ENCODE measurements at regions not wholly inside any gene's neighbourhood (a gene's known extent, or its start where the extent isn't known, plus 50 kb on each side); places are given as distances from the start of the nearest gene placed in this dataset.

- no peak for DNase-seq (ENCODE audit: low read depth)
These were observed 103.9 kb upstream of the RET start for GRCh38 chr10:42972946-42973345.

- DNase-seq (ENCODE audit: low read depth) = no peak
These were observed 103.5 kb upstream of the RET start for GRCh38 chr10:42973411-42973810.

DNA sequence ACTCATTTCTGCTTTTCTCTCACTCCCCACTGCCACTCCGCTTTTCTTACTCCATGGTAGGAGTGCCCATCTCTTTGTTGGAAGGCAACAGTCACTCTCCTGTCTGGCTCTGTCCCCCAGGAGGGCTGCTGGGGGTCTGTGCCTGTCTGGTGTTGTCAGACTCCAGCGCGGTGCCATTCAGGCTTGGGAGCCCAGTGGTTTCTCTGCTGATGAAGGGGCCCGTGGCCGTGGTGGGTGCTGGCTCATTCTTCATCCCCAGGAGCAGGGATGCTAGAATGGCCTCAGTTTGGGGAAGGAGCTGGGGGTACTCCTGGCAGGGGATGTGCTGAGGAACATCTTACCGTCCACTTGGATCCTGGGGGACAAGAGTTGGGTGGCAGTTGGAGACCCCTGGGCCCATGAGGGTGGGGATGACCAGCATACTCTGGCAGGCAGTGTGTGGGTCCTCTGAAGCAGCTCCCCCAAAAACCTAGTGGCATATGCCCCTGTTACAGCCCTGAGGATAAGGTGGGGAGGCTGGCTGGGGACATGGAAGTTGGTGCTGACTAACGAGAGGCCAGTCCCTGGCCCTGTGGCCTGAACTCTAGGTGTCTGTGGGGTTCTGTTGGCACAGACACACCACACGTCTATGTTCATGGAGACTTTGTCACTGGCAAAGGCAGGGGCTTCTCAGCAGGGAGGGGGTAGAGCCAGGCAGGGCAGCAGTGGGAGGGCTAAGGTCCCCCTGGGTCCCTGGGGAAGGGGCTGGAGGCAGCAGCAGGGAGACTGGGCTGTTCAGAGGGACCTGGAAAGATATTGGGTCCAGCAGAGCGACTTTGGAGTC, 102.8 kb upstream of the RET start:
- DNase-seq (ENCODE audit: low read depth) = no peak

DNA sequence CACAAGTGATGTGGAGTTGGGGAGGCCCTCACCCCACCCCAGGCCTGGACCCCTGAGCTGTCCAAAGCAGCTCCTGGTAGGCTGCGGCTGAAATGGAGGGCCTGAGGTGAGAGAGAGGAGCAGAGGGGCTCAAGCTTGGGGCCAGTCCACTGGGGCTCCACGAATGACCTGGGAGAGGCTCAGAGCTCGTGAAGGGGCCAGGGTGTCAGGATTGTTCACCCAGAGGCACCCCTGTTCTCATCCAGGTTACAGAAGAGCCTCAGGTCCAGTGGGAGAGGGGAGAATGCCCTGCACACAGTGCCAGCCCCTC, 102.2 kb upstream of the RET start:
- DNase-seq (ENCODE audit: low read depth) = no peak

DNA sequence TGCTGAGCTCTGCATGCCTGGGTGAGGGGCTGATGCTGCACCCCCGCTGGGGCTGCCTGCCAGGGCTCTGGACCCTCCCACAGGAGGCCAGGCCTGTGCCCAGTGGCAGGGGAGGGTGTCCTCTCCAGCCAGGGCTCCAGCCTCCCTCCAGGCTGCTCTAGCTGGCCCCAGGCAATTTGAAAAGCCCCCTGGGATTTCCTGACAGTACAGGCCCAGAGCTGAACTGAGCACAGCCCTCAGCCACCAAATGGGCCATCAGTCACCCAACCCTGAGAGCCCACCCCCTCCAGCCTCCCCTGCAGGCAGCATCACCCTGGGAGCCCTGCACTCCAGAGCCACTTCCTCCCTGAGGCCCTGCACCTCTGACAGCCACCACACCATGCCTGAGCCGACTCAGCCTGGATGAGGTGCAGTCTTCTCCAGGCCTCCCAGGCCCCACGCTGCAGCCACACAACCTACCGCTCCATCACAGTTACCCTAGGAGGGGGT, 101.8 kb upstream of the RET start:
- no peak for DNase-seq (ENCODE audit: low read depth)

GRCh38 chr10:42975558-42976340, 101.1 kb upstream of the RET start:
- no peak for DNase-seq (ENCODE audit: low read depth)

DNA sequence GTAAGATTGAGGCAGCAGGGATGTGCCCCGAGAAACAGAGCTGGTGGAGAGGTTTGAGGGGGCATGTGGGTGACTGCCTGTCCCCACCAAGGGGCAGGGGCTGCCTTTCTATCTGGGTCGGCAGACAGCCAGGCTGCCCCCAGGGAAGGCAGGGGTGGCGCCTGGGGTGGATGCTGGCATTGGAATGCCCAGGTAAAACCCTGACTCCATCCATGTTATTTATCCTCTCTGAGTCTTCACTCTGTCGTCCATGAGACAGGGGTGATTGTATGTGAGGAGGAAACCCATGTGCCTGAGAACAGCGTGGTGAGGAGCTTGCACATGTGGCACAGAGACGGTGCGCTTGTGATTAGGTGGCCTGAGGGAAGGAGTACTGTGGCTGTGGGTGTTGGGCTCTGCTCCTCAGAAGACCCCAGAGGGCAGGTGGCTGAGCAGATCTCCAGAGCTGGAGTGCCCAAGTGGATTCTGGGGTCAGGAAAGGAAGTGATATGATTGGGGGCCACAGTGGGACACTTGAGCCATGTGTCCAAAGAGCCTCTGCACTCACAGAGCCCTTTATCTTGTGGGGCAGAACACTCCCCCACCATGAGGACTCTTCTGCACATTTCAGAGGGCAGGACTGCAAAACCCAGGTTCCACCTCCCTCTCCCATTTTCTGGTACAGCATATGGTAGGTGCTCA, 100.4 kb upstream of the RET start:
- no peak for DNase-seq (ENCODE audit: low read depth)

DNA sequence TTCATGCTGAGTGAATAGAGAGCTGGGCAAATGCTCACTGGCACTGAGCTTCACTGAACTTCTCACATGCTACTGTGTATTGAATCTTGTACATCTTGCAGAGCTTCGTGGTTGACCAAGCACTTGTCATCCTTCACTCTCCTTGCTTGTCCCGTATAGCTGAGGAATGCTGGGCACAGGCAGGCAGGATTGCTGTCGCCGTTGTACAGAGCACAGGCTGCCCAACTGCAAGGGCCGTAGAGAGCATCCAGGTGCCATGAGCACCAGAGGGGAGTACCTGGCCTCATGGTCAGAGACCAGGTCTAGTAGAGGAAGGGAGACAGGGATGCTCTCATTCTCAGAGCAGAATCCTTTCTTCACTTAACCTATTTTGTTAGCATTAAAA, 99.8 kb upstream of the RET start:
- DNase-seq (ENCODE audit: low read depth) = no peak

GRCh38 chr10:42979181-42979580, 97.7 kb upstream of the RET start:
- DNase-seq (ENCODE audit: low read depth) = no peak

DNA sequence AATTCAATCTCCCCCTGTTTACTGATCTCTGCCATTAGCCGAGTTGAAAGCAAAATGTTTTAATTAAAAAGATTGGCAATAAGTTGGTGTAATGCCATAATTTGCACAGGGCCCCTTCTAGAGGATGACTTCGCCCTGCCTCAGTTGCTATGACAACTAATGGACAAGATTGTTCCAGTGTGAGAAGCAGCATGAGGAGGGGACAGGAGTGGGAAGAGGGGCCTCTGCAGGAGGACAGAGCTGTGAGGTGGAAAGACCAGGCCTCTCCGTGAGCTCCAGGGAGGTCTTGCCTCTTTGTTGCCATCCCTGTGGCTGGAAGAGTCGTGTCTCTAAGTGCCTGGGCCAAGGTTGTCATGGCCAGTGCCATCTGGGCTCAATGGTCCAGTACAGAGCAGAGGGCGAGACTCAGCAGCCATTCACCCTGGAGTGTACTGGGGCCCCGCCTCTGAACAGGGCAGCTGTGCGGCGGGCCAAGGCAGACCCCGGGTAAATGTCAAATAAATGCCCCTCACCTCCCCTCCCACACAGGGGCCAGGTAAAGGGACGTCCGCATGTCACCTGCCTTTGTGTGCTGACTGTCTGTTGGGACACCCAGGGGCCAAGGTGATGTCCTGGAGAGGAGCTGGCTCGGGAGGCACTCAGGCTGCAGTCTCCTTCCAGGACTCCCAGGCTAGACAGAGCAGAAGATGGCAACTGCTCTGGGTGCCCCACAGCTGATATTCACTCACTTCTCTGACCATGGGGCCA, 97.0 kb upstream of the RET start:
- no peak for DNase-seq (ENCODE audit: low read depth)

DNA sequence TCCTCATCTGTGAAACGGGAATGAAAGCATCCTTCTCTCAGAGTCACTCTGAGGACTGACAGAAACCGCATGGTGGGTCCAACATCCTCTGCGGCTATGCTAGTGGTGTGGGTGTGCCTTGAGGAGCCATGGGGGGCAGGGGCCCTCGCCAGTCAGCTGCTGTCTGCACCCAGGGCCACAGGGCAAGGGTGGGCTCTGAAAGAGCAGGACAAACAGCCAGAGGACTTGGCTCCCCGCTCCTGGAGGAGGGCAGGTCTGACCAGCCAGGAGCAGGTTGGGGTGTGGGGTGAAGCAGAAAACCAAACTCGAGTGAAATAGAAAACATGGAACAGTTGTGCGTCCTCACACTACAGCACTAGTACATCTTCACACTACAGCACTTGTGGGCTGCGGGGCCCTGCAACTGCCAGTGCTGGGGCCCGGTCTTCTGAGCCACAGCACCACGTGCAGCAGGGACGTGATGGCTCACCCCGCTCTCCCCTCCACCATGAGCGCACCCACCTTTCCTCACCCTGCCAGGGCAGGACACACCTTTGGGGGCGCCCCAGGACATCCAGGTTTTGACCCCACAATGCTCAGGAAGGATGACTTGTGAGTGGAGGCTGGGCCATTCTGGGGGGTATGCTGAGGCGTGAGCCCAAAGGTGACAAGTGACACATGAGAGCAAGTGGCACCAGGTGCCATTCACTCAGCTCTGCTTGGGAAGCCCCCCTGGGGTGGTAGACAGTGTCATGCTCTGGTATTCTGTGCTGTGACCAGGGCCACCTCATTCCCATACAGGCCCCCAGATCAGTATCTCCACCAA, 96.1 kb upstream of the RET start:
- DNase-seq (ENCODE audit: low read depth) = no peak

GRCh38 chr10:42981358-42982236, 95.3 kb upstream of the RET start:
- no peak for DNase-seq (ENCODE audit: low read depth)

GRCh38 chr10:42982891-42983506, 93.9 kb upstream of the RET start:
- DNase-seq (ENCODE audit: low read depth) = no peak

- DNase-seq (ENCODE audit: low read depth) = no peak
These were observed 93.3 kb upstream of the RET start for GRCh38 chr10:42983591-42983990.

- DNase-seq (ENCODE audit: low read depth) = no peak
These were observed 92.7 kb upstream of the RET start for GRCh38 chr10:42984035-42984610.

- no peak for DNase-seq (ENCODE audit: low read depth)
These were observed 92.0 kb upstream of the RET start for GRCh38 chr10:42984761-42985325.

GRCh38 chr10:42985436-42986316, 91.2 kb upstream of the RET start:
- no peak for DNase-seq (ENCODE audit: low read depth)

DNA sequence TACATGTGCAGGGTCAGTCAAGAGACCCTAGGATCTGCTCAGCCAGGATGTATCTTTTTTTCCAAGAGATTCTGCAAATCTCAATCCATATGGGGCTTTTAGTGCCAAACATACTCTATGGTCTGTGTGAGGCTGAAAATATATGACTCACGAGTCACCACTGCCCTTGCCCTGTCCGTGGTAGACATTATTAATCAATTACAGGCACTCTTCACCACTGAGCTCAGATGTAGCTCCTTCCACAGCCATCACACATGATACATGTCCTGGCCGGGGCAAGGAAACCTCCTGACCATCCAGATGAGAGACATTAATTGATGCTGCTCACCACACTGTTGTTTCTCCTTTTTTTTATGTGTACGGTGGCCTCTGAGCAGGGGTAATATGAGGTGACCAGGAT, 90.2 kb upstream of the RET start:
- no peak for DNase-seq (ENCODE audit: low read depth)

Data from stimulated activated CD8-positive, alpha-beta memory T cell treated with anti-CD3 and anti-CD28 coated beads, Interleukin-15, amount 100 ng/mL, for 1 hour (primary cell).